Mammary epithelial cell (primary cell): ENCODE measurements at regions not wholly inside any gene's neighbourhood (a gene's known extent, or its start where the extent isn't known, plus 50 kb on each side); places are given as distances from the start of the nearest gene placed in this dataset.

Experiments
- CTCF ChIP-seq, 2 donors: IDR thresholded peaks in 1 of 2; conservative IDR thresholded peaks in 1 of 2; 2 replicates each; pipeline ENCODE4 v1.5.1; 2011 to 2012; ENCODE audit warnings: inconsistent platforms in 2 of 2, low read length in 2 of 2, mild to moderate bottlenecking in 2 of 2, control low read depth in 1 of 2, low read depth in 1 of 2; ENCODE audit not compliant: insufficient read depth in 1 of 2; ENCODE audit errors: extremely low read depth in 1 of 2
- EZH2 ChIP-seq: IDR thresholded peaks from 2 replicates; pipeline ENCODE4 v1.6.1; 2012; ENCODE audit warnings: low read length, inconsistent platforms, borderline replicate concordance

DNA sequence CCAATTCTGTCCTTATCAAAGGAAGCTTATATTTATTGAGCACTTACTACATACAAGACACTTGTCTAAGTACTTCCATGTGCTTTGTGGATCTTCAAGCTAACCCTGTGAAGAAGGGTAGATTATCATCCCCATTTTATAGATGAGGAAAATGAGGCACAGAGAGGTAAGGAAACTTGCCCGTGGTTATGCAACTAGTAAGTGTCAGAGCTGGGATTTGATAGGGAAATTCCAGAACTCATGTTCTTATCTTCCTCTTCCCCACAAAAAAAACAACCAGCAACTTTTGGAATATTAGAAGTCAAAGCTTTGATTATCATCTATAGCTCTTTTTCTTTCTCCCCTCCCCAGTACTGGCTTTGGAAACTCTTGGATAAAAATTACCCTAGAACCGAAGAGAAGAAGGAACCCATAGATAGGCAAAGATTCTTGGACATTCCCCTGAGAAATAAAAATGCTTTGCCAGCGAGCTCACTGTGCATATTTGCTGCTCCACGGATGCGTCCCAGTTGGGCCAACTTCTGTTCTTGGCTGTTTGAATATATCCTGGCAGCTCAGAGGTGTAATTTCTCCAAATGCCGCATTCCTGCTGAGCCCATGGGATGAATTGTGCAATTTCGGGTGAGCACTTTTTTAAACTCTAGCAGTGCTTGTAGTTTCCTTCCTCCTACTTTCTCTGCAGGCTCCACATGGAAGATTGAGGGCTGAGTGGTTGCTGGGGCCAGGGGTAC is 591.5 kb upstream of the CFAP20DC start:
- TF ChIP-seq CTCF (conservative IDR thresholded peaks at IDR 0.05 in 1 of 2, IDR thresholded peaks at IDR 0.05 in 1 of 2; ENCODE audit: extremely low read depth in 1 of 2, insufficient read depth in 1 of 2, low read depth in 1 of 2, low read length in 2 of 2) (no peak), EZH2 (peak; percentile 35)
